ENCODE measurements at regions not wholly inside any gene's neighbourhood (a gene's known extent, or its start where the extent isn't known, plus 50 kb on each side); places are given as distances from the start of the nearest gene placed in this dataset.

DNA sequence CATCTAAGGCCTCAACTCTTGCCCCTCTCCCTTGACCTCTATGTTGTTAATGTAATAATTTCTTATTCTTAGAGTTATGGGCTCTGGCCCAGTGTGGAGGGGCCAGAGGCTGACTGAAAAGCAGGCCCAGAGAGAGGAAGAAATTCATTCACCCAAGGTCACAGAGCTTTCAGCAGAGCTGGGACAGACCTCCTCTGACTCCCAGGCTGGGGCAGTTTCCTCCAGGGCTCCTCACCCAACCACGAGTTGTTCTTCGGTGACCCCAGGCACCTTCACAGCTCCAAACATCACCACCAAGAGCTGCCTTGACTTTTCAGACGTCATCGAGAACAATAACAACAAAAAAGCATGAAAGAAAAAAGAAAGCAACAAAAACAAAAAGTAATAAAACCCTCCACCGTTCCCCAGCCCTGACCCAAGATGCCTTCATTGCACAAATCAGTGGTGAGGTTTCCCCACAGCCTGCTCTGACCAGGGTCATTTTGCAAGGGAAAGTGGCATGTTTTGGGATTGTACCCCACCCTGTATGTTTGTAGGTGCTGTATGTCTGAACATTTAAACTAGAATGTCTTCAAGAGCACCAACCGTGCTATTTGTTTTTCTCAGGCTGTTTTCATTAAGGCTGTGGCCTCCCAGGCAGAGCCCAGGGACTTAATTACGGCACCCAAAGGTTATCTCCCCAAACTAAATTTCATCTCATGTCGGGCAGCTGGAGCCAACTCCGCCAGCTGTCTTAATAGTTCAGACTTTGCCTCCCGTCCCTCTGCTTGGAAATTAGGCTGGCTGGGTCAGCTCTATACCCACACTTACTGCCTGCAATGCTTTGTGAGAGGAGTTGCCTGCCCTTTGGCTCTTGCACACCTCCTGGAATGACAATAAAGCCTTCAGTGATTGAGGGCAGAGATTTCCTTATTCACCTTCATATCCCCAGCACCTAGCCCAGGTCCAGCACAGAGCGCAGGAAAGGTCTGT, 173.8 kb downstream of the RPLP1 start:
- DNase-seq (ENCODE audit: low spot score) = no peak

DNA sequence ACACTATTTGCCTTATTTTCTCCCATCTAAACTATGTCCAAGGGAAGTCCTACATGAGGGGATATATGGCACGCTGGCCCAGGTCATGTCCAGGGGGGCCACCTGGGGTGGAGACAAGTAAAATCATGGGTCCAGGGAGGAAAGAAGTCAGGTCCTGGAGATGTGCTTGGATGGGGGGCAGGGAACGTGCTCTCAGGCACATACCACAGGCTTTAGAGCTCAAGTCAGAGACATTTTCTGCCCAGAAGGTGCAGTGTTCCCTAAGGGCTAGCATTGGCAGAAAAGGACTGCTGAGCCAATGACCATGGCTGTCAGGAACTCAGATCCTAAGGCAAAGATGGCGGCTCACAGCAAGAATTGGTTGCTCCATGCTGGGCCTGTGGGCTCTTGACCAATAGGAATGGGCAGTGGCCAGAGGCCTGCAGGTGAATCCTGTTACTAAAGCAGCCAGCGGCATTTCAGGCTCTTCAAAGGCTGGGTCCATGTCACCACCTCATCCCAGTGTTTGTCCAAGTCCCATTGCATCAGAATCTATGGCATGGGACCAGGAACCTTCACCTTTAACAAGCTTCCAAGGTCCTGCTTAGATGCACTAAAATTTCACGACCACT, 175.0 kb downstream of the RPLP1 start:
- no peak for DNase-seq (ENCODE audit: low spot score)

DNA sequence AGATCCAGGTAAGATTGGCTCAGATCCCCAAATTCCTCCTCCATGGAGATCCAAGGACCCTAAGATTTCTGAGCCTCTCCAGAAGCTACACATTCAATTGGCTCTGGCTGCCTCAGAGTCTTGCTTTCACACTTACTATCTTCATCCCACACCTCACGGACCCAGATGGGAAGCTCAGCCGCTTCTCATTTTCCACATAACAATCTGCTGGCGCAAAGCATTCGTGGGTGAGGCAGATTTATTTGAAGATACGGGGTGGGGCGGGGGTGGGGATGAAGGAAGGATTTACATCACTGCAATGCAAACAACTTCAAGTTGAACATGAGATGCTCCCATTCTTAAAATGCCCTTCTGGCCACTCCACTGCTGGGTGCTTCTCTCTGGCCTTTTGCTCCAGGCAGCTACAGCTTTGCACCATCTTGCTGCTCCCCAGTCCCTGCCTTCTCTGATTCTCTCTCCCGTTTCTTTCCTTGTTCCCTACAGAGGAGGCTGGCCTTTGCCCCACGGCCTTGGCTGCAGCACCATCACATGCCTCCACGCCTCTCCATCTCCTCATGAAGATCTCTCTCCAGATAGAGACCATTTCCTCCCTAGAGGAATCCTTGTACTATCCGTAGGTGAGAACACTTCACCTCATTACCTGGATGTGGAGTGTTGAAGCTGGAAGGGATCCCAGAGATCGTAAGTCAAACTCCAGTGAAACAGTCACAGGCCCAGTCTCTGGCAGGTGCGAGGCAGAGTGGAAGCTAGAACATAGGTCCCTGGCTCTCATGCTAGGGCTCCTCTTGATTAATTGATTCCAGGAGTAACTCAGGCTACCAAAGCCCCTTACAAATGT, 175.9 kb downstream of the RPLP1 start:
- no peak for DNase-seq (ENCODE audit: low spot score)

DNA sequence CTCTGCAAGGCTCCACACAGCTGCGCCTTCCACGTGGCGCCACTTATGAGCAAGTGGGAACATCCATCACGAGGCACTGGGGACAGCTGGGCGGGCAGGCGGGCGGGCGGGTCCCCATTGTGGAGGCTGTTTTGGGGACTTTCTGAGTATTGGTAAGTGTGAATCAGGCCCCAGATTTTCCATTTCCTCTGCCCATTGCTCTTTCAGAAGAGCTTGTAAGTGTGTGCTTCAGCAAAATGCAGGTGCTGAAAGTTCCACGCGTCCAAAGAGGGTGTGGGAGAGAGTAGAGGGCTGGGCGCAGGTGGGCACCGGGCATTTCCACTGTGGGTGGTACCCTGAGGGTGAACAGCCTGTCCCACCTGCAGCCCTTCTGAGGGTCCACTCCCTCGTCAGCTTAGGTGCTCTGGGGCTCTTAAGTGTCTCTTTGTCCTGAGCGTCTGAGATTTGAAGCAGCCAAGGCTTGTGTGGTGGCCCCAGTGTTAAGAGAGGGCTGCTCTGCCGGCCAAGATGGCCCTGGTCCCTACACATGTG, 177.1 kb downstream of the RPLP1 start:
- DNase-seq (ENCODE audit: low spot score) = no peak

DNA sequence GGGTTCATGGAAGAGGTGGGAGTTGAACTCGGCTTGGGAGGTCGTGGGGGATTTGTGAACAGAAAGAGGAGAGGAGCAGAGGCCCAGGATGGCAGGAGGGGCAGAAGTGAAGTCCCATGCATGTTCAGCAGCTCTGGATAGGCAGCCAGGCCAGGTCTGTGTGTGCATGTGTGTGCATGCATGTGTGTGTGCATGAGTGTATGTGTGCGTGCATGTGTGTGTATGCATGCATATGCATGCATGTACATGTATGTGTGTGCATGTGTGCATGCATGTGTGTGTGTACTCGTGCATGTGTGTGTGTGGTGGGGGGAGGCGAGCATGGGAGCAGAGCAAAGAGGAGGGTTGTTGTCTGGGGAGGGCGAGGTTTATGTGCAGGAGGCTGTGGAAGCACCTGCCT, 178.4 kb downstream of the RPLP1 start:
- no peak for DNase-seq (ENCODE audit: low spot score)

DNA sequence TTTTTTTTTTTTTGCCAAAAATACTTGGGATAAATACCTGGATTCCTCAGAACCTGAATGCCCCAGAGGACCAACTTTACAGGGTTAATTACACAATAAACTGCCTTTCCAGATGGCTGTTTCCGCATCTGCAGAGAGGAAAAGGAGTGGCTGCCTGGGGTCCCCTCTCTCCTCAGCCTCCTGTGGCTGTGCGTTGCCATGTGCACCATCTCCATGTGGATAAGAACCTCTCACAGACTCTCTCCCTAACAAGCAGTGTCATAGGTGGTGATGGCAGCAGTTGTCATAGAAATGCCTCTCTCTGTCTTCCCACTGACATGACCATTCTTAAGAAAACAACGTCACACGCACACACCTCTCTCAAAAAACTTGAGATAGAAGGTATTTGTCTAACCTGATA, 179.4 kb downstream of the RPLP1 start:
- DNase-seq (ENCODE audit: low spot score) = no peak

DNA sequence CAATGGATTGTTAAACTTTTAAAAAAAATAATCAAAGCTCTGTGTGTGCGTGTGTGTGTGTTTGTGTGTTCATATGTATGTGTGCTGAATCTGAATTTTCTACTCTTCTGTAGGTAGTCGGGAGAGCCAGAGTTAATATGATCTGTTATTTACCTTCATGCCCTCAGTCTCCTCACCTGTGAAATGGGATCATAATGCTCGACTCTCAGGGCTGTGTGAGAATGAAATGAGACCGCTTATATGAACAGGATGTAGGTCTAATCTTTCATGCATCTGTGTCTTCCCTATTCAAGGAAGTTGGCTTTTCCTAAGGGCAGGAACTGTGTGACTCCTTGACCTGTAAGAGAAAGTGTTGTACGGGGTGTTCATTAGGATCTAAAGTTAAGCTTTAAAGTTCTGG, 182.2 kb downstream of the RPLP1 start:
- DNase-seq (ENCODE audit: low spot score) = no peak

DNA sequence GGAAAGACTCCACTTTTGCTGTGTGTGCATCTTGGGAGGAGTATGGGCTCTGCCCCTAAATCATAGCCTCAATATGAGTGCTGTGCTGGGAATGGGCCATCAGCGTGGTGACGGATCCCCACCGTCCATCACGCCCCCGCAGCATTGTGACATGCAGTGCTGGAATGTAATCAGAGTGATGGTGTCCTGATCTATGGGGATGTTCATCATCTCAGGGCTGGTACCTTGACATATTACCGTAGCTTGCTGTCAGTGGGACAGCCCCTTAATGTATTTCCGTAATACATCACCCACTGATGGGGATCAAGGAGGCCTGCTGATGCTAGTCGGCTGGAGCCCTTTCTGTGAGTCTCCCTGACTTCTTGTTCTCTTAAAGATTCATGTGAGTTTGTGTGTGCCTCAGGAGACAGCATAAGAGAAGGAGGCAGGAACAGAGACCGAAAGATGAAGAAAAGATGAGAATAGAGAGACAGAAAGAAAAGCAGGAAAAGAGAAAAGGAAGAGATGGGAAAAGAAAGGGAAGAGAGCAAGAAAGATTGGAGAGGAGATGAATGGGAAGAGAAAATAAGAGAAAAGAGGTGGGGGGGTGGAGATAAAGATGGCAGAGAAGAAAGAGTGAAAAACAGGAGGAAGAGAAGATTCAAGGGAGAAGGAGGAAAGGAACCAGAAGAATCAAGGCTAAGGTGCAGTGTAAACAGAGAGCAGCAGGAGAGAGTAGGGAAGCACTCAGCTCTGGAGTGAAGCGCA, 183.7 kb downstream of the RPLP1 start:
- no peak for DNase-seq (ENCODE audit: low spot score)

DNA sequence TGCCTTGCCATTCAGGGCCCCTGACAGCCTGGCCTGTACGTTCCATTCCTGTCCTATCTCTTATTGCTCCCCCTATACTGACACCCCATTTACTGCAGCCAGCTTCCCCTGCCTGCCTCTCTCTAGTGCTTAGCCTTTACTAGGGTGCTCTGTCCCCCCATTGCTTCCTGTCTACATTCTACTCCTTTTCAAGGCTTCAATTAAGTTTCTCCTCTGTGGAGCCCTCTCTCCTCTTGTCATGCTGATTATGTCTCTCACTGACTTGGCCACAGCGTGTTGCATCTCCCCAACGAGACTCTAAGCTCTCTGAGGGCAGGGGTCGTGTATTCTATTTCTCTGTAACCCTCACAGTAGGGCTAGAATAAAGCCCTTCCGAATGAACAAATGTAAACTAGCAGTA, 185.2 kb downstream of the RPLP1 start:
- DNase-seq (ENCODE audit: low spot score) = no peak

DNA sequence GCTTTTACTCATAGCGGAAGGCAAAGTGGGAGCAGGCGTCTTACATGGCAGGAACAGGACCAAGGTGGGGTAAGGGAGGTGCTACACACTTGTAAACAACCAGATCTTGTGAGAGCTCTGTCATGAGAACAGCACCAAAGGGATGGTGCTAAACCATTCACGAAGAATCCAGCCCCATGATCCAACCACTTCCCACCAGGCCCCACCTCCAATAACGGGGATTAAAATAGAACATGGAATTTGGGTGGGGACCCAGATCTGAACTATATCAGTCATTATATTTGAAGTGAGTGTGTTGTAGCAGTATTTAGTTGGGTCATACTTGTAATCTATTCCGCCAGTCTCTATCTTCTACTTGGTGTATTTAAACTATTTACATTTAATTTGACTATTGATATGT, 190.9 kb downstream of the RPLP1 start:
- no peak for DNase-seq (ENCODE audit: low spot score)

DNA sequence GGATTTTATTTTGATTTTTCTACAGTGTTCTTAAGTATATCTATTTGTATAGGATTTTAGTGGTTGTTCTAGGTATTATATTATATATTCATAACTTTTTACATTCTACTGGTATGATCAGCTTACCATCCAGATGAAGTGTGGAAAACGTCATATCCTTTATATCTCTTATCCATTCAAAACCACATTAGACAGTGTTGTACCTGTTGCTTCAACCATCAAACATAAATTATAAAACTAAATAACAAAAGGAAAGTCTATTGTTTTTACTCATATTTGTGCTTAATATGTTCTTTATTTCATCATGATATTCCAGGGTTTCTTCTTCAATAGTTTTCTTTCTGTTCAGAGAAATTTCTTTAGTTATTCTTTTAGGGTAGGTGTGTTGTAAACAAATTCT, 191.4 kb downstream of the RPLP1 start:
- no peak for DNase-seq (ENCODE audit: low spot score)

DNA sequence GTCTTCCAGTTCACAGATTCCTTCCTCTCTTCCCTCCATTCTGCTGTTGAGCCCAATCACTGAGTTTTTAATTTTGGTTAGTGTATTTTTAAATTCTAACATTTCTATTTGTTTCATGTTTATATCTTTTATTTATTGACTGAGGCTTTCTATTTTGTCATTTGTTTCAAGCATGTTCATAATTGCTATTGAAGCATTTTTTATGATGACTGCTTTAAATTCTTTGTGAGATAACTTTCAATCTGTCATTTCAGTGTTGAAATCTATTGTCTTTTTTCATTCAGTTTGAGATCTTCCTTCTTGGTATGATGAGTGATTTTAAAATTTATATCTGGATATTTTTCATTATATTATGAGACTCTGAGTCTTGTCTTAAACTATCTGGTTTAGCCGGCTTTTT, 192.3 kb downstream of the RPLP1 start:
- DNase-seq (ENCODE audit: low spot score) = no peak

DNA sequence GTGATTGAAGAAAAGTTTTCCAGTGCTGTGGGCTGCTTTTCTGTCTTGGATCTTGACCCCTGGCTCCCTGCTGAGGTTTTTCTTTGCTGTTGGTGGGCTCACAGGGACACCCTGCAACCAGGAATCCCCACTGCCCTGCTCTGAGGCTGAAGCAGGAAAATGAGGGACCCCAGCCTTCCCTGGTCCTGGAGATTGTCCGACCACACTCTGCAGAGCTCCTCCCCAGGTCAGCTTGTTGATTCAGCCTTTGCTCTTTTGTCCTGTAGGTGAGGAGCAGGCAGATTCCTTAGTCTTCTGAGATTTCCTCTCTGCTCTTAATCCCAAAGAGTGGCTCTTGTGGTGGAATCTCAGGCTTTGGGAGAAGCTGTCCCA, 194.5 kb downstream of the RPLP1 start:
- DNase-seq (ENCODE audit: low spot score) = no peak

DNA sequence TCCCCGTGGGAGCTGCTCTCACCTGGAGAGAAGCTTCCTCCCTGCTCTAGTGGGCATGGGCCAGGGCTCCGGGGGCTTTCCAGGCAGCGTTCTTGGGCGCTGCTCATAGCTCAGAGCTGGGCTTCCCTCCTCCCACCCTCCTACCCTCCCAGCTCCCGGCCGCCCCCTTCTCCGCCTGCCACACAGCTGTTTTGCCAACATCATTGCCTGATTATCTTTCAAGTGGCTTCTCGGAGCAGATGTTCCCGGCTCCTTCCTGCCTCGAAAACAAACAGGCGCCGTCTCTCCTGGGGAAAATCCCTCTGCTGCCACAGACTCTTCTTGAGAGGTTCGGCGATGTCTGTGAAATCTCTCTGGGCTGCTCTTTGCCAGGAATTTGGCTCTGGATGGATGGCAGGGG, 195.6 kb downstream of the RPLP1 start:
- DNase-seq (ENCODE audit: low spot score) = no peak

DNA sequence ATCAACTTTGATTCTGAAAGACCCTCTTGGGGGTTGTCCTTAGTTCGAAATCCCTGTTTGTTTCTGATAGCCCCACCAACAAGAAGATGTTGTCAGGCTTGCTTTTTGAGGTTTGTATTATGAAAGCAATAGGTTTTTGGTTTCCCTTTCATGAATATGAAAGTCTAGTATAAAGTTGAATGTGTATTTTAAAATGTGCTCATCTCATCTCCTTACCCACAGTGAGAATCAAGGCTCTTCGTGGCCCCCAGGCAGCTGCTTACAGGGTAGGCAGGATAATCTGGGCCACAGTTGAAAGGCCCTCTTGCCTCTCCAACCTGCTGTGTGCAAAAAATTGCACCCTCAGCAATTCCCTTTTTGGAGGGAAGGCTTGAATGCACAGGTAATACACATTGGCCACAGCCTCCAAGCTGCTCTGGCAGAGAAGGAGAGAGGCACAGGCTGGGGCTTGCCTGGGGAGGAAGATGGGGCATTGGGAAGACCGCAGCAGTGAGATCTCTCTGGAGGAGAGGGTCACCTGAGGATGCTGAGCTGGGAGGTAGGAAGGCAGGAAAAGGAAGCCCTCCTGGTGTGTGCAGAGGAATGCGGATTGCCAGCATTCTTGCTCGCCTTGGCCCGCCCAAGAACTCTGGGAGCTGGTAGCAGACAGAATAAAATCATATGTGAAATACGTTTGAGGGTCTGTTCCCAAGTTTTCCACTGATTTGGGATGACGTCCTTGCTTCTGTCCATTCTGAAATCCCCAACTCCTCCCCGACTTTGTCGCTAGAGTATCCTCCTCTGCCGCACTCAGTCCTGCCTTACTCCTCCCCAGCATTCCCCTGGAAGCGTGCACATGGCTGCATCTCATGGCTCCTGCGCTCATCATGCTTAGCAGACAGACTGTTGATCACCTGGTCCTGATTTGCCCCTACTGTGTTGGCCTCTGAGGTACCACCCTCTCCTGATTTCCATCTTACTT, 196.4 kb downstream of the RPLP1 start:
- no peak for DNase-seq (ENCODE audit: low spot score)

DNA sequence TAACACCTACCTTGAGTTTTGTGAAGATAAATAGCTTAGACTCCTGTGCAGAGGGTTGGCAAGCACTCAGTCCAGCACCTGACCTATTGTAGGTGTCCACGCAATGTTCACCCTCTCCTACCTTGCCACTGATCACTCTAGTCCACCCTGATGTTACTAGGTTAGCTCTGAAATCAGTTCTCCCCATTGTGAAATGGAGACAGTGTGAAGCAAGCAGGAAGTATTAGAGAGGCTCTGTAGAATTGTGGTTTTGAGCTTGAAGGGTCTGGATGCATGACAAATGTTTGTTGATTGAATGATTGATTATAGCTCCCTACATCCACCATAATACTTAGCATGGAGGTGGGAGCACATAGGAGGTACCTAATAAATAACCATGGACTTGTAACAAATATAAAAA, 199.7 kb downstream of the RPLP1 start:
- DNase-seq (ENCODE audit: low spot score) = no peak

DNA sequence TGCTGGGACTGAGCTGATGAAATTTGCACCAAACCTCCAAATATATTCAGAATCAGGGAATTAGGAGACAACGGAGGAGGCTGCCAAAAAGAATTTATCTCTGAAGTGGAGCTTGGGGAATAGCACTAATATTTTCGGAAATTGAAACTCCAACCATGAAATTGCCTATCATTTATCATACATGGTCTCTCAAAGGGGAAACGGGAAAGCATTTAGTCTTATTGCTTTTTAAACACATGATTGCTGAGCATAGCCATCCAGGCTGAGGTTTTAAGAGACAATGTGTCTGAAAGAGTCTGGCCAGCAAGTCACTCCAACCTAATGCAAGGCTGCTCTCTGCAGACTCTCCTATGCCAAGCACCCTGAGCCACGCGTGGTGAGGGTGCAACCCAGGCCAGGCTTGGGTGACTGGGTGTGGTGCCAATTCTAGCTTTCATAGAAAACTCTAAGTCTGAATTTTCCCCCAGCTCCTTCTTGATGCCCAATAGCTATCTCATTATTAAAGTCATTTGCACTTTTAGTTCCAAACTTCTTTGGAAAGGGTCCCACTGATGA, 200.2 kb downstream of the RPLP1 start:
- no peak for DNase-seq (ENCODE audit: low spot score)

DNA sequence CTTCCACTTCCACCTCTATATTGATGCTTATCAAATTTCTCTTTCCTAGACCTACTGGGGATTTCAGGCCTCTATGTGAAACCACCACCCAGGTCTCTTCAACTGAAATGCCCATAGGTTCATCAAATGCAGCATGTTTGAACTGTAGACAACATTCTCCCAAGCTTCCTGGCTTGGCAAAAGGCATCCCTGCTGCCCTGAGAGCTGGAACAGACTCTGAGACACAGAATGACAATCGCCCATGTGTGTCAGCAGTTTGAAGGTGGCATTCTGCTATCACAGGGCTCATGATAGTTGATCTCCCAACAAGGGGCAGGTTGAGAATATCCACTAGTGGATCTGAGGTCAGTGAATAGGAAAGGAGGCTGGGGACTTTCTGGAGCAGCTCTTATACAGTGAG, 200.7 kb downstream of the RPLP1 start:
- DNase-seq (ENCODE audit: low spot score) = no peak

DNA sequence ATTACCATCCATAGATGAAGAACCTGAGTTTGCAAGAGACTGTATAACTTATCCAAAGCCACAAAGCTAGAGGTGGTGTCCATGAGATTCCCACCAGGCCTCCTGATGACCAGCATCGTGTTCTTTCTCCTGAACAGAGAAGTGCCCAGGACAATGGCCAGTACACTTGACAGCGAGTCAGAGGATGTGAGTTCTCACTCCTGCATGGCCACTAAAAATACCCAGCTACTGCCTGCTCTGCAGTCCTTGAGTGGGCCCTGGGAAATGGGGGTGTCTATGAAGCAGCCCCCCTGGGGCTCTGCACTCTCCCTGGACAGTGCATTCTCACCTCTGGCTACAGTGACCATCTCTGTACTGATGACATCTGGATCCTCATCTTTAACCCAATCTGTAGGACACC, 201.2 kb downstream of the RPLP1 start:
- no peak for DNase-seq (ENCODE audit: low spot score)

All from cerebellar cortex (tissue), 1 donor.